AG10803 (cell line): ENCODE measurements at regions not wholly inside any gene's neighbourhood (a gene's known extent, or its start where the extent isn't known, plus 50 kb on each side); places are given as distances from the start of the nearest gene placed in this dataset.

Source experiments
- DNase-seq: peaks from one replicate; pipeline ENCODE4 v3.0.0; 2010; ENCODE audit warnings: low read depth
- H3K4me3 ChIP-seq: 2 replicates; pipeline ENCODE4 v1.5.1; 2011; ENCODE audit warnings: mild to moderate bottlenecking, low read length, control low read depth
- TF ChIP-seq, protein P1 (sequence below): conservative IDR thresholded peaks from 2 replicates; pipeline ENCODE4 v1.5.1; 2011; ENCODE audit warnings: mild to moderate bottlenecking, low read length, control low read depth, inconsistent platforms

DNA sequence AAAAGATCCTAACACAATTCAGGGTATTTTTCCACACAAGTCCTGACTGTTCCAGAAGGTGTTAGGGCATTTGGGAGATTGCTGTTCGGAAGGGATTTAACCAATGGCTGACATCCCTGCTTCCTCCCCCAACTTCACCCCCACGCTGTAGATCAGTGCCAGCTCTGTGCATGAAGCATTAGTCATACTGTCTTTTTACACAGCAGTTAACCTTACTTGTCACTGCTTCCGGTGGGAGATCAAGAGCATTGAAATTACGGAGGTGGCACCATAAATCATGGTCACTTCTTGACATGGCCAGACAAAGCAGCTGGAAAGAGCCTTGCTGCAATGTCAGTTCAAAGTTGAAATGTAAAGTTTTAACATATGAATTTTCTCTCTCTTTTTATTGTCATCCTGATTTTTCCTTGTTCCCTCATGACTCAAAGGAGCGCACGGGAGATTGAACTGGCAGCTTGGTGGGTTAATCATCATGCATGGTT, 70.2 kb downstream of the HRH4 start:
- DNase-seq, result peak; percentile 34
- TF ChIP-seq, protein P1, sequence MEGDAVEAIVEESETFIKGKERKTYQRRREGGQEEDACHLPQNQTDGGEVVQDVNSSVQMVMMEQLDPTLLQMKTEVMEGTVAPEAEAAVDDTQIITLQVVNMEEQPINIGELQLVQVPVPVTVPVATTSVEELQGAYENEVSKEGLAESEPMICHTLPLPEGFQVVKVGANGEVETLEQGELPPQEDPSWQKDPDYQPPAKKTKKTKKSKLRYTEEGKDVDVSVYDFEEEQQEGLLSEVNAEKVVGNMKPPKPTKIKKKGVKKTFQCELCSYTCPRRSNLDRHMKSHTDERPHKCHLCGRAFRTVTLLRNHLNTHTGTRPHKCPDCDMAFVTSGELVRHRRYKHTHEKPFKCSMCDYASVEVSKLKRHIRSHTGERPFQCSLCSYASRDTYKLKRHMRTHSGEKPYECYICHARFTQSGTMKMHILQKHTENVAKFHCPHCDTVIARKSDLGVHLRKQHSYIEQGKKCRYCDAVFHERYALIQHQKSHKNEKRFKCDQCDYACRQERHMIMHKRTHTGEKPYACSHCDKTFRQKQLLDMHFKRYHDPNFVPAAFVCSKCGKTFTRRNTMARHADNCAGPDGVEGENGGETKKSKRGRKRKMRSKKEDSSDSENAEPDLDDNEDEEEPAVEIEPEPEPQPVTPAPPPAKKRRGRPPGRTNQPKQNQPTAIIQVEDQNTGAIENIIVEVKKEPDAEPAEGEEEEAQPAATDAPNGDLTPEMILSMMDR, result no peak
- H3K4me3 ChIP-seq, result no peak overlapping the region

GRCh38 chr18:24534271-24534670, 73.8 kb downstream of the HRH4 start:
- TF ChIP-seq, protein P1, result no peak
- DNase-seq, result peak; percentile 6
- H3K4me3 ChIP-seq, result no peak overlapping the region

DNA sequence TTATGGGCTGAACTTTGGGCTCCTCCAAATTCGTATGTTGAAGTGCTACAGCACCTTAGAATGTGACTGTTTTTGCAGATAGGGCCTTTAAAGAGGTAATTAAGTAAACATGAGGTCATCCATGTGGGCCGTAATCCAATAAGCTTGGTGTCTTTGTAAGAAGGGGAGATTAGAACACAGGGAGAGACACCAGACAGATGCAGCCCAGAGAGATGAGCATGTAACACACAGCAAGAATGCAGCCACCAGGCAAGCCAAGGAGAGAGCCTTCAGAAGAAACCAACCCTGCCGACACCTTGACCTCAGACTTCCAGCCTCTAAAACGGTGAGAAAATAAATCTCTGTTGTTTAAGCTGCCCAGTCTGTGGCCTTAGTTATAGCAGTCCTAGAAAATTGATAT, 74.3 kb downstream of the HRH4 start:
- H3K4me3 ChIP-seq, result no peak overlapping the region
- no peak for DNase-seq
- TF ChIP-seq, protein P1, result no peak

DNA sequence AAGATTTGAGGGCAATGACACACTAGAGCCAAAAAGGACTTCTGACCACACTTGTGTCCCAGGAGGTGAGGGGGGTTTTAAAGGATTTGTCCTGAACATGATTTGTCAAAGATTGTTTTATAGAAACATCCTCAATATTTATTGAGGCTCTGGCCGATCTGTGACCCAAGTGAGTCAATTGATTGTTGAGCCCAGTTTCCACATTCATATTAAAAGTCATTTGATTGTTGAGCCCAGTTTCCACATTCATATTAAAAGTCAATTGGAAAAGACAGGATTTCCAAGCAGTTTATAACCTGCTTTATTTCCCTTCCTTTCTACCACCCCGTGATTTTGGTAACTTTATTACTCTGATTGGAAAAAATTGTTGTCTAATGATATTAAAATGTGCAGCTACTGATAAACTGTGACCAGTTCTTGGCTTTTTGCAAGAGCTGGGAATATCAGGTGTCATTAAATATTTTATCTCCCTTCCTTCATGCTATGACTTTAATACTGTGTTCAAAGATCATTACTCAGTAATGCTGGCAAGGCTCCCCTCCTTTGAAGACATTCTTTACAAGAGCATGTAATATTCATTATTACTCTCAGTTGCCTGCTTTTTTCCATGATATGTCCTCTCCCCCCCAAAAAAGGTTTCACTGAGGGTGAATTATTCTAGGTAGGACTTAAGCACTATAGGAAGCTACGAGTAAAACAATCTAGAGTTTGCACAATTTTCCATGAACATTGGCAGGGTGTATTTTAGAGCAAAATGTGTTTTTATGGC, 75.3 kb downstream of the HRH4 start:
- DNase-seq, result no peak
- no peak overlapping the region for H3K4me3 ChIP-seq
- TF ChIP-seq, protein P1, result no peak

DNA sequence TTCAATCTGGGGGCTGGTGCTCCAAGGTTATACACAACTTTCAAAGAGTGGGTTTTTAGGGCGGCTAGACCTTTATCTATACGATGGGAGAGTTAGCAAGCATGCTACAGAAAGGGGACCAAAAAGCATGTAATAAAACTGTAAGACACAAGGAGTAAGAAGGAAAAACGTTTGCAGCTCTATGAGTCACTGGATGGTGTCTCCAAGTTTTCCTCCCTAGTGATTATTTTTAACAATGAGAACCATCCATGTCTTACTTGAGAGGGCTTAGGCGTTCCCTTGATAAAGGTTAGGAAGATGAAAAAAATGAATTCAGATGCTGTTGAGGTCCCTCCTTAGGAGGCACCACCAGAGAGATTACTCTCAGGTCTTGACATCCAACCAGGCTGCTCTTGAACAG, 75.9 kb downstream of the HRH4 start:
- no peak overlapping the region for H3K4me3 ChIP-seq
- DNase-seq, result no peak
- TF ChIP-seq, protein P1, result no peak

GRCh38 chr18:24536834-24537233, 76.4 kb downstream of the HRH4 start:
- TF ChIP-seq, protein P1, result no peak
- no peak overlapping the region for H3K4me3 ChIP-seq
- DNase-seq, result no peak
